ENCODE measurements at regions not wholly inside any gene's neighbourhood (a gene's known extent, or its start where the extent isn't known, plus 50 kb on each side); places are given as distances from the start of the nearest gene placed in this dataset.

DNA sequence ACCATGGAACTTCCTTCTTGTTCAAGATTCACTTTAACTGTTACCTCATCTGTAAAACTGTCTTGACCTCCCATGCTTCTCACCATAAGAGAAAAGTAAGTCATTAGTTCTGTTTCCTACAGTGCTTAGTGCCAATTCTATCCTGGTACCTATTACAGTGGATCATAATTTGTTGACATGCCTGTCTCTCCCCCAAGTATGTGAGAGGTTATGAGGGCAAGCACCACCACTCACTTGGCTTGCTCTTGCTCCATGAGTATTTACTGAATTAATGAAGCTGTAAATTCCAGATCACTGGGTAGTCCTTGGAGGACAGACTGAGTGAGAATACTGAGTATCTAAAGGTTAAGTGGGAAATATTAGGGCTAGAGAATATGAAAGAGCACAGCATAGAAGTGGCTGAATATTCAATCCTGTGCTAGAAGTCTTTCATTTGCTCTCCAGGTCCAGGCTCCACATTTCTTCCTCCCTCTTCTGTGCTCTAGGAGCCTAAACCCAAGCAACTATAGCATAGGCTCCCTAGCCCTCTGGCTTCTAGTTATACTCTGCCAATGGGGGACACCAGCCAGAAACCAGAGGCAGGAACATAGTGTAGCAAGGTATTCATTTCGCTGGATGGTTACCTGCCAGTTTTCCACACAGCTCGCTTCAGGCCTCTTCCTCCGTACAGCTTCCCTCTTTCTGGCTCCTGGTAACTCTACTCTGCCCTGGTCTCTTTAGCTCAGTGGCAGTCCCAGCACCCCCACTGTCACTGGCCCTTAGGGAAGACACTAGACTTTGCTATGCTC lies 118.2 kb upstream of the SLC5A12 start:
- Histone ChIP-seq H3K4me3 (ENCODE audit: low read length in 2 of 2) (no peak overlapping the region), H3K27ac (ENCODE audit: low read length) (no peak overlapping the region), H3K27me3 (ENCODE audit: control insufficient read depth in 1 of 2, insufficient read depth in 2 of 2, low read length in 2 of 2) (no peaks in the 10 kb centered on the region), H3K36me3 (ENCODE audit: control insufficient read depth in 2 of 2, insufficient read depth in 2 of 2, low read length in 2 of 2) (no peaks in the 10 kb centered on the region), H3K4me1 (ENCODE audit: control insufficient read depth, insufficient read depth, low read length) (peaks cover 20% of the 10 kb centered on the region), H3K9me3 (ENCODE audit: control insufficient read depth in 2 of 2, low read length in 2 of 2) (no peaks in the 10 kb centered on the region), H3K9ac (ENCODE audit: low read length in 2 of 2) (no peak overlapping the region)

DNA sequence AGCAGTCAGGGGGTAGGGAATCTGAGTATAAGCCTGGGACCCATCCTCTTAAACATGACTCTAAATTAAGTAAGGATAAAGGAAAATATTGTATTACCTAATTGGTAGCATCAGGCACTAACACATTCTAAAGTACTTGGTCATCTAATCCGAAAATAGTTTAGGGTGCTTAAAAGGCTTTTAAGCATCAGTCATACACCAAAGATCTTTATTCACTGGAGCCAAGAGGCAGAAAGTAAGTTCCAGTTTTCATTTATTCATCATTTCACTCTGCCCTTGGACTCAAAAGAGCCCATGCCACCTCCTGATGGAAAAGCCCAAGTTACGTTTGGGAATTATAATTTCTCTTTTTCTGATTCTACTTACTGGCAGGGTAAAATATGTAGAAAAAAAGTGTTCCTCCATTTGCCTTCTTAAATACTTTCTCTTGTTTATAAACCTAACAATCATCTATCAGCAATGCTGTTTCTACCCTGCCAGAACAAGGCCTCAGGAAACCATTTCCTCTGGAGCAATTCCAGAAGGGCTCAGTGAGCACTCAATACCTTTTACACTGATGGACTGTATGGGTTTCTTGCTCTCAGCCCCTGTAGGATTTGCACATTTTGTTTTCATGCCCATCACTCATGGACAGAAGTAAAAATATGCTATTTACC lies 120.1 kb upstream of the SLC5A12 start:
- Histone ChIP-seq H3K27ac (ENCODE audit: low read length) (peak overlapping the region; percentile 3), H3K9me3 (ENCODE audit: control insufficient read depth in 2 of 2, low read length in 2 of 2) (no peaks in the 10 kb centered on the region), H3K4me1 (ENCODE audit: control insufficient read depth, insufficient read depth, low read length) (peaks cover 20% of the 10 kb centered on the region), H3K9ac (ENCODE audit: low read length in 2 of 2) (peak overlapping the region in 1 of 2 donors; percentile 14), H3K27me3 (ENCODE audit: control insufficient read depth in 1 of 2, insufficient read depth in 2 of 2, low read length in 2 of 2) (no peaks in the 10 kb centered on the region), H3K4me3 (ENCODE audit: low read length in 2 of 2) (no peak overlapping the region), H3K36me3 (ENCODE audit: control insufficient read depth in 2 of 2, insufficient read depth in 2 of 2, low read length in 2 of 2) (no peaks in the 10 kb centered on the region)

DNA sequence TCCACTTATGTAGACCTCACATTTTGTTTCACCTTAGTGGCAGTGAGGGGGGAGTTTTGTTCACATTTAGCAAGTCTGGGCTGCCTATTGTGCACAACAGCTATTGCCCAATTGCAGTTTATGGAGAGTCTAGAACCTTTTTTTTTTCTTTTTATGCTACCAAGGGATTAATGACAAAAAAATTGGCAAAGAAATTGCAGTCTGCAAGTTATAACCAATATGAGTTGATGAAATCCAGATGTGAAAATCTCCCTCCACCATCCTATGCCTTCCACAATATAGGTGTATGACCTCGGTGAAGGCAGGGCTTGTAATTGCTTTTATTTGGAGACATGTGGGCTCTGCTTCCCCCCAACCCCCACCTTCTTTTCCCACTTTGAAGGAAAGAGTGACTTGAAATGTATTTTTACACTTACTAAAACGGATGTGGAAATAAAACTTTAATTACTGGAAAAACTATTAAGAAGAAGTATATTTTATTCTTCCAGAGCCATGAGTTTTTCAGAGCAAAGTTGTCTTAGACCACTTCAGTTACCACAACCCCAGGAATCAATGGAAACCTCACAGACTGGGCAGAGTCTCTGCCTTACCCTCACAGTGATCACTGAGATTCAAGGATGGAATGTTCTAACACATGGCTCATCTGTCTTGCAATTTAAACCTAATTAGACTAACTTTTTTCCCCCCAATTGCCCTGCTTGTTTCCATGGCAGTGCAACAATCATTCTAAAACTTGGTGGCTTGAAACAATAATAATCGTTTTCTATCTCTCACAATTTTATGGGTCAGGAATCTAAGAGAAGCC lies 120.8 kb upstream of the SLC5A12 start:
- H3K27ac ChIP-seq (ENCODE audit: low read length): peak overlapping the region; percentile 3

DNA sequence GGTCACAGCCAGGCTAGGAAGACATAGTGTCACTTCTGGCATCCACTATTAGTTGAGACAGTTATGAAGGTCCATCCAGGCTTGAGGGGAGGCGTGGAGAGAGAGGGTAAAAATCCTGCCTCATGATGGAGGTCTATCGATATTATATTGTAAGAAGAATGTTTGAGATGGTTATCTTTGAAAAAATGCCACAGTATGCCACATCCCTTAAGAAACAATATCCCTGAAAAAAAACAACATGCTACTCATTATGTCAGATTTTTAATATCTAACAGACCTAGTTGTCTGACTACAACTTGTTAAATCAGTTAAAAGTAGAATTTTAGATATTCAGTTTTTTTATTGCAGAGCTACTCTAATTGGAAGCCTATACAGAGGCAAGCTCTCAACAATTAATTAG lies 121.7 kb upstream of the SLC5A12 start:
- Histone ChIP-seq H3K9ac (ENCODE audit: low read length in 2 of 2) (no peak overlapping the region), H3K9me3 (ENCODE audit: control insufficient read depth in 2 of 2, low read length in 2 of 2) (no peaks in the 10 kb centered on the region), H3K27me3 (ENCODE audit: control insufficient read depth in 1 of 2, insufficient read depth in 2 of 2, low read length in 2 of 2) (no peaks in the 10 kb centered on the region), H3K4me3 (ENCODE audit: low read length in 2 of 2) (no peak overlapping the region), H3K27ac (ENCODE audit: low read length) (peak overlapping the region; percentile 3), H3K4me1 (ENCODE audit: control insufficient read depth, insufficient read depth, low read length) (peaks cover 20% of the 10 kb centered on the region), H3K36me3 (ENCODE audit: control insufficient read depth in 2 of 2, insufficient read depth in 2 of 2, low read length in 2 of 2) (no peaks in the 10 kb centered on the region)

More for the DNA sequence above, 120.8 kb upstream of the SLC5A12 start:
- H3K9me3 ChIP-seq (ENCODE audit: control insufficient read depth in 2 of 2, low read length in 2 of 2): no peaks in the 10 kb centered on the region
- no peak overlapping the region for H3K4me3 ChIP-seq (ENCODE audit: low read length in 2 of 2)
- H3K36me3 ChIP-seq (ENCODE audit: control insufficient read depth in 2 of 2, insufficient read depth in 2 of 2, low read length in 2 of 2): no peaks in the 10 kb centered on the region
- H3K27me3 ChIP-seq (ENCODE audit: control insufficient read depth in 1 of 2, insufficient read depth in 2 of 2, low read length in 2 of 2): no peaks in the 10 kb centered on the region
- H3K4me1 ChIP-seq (ENCODE audit: control insufficient read depth, insufficient read depth, low read length): peaks cover 20% of the 10 kb centered on the region
- no peak overlapping the region for H3K9ac ChIP-seq (ENCODE audit: low read length in 2 of 2)

DNA sequence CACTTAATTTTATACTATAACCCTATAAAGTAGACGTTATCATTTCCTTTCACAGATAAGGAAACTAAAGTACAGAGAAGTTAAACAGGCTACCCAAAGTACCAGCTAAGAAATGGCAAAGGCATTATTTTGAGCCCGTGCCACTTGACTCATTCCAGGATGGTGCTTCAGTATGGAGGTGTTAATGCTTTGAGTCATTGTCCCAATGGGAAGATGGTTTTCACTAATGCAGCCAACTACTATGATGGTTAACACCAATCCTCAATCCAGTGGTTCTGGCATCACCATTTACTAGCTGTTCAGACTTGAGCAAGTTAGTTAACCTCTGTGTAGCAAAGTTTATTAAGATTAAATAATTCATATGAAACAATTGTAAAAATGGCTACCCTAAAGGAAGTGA lies 123.1 kb upstream of the SLC5A12 start:
- Histone ChIP-seq H3K9me3 (ENCODE audit: control insufficient read depth in 2 of 2, low read length in 2 of 2) (no peaks in the 10 kb centered on the region), H3K4me1 (ENCODE audit: control insufficient read depth, insufficient read depth, low read length) (peaks cover 27% of the 10 kb centered on the region), H3K27ac (ENCODE audit: low read length) (no peak overlapping the region), H3K4me3 (ENCODE audit: low read length in 2 of 2) (no peak overlapping the region), H3K27me3 (ENCODE audit: control insufficient read depth in 1 of 2, insufficient read depth in 2 of 2, low read length in 2 of 2) (no peaks in the 10 kb centered on the region), H3K36me3 (ENCODE audit: control insufficient read depth in 2 of 2, insufficient read depth in 2 of 2, low read length in 2 of 2) (no peaks in the 10 kb centered on the region), H3K9ac (ENCODE audit: low read length in 2 of 2) (no peak overlapping the region)

DNA sequence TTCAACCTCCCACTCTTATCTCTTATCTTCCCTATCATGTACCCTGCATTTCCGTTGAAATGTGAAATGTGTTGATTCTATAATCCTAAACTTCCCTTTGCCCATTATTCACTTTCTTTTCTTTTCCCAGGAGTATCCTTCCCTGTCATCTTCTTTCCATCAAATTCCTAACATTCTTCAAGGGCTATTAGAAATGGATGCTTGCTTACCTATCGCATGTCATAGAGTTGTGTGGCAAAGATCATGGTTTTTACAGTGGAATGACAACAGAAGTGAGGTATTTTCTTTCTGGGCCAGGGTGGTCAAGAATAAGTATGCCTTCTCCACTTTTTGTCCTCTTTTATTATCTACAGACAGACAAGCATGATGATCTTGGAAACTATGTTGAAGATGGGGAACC lies 124.4 kb upstream of the SLC5A12 start:
- Histone ChIP-seq H3K9me3 (ENCODE audit: control insufficient read depth in 2 of 2, low read length in 2 of 2) (no peaks in the 10 kb centered on the region), H3K27ac (ENCODE audit: low read length) (no peak overlapping the region), H3K9ac (ENCODE audit: low read length in 2 of 2) (no peak overlapping the region), H3K4me1 (ENCODE audit: control insufficient read depth, insufficient read depth, low read length) (peaks cover 24% of the 10 kb centered on the region), H3K36me3 (ENCODE audit: control insufficient read depth in 2 of 2, insufficient read depth in 2 of 2, low read length in 2 of 2) (no peaks in the 10 kb centered on the region), H3K4me3 (ENCODE audit: low read length in 2 of 2) (no peak overlapping the region), H3K27me3 (ENCODE audit: control insufficient read depth in 1 of 2, insufficient read depth in 2 of 2, low read length in 2 of 2) (no peaks in the 10 kb centered on the region)

DNA sequence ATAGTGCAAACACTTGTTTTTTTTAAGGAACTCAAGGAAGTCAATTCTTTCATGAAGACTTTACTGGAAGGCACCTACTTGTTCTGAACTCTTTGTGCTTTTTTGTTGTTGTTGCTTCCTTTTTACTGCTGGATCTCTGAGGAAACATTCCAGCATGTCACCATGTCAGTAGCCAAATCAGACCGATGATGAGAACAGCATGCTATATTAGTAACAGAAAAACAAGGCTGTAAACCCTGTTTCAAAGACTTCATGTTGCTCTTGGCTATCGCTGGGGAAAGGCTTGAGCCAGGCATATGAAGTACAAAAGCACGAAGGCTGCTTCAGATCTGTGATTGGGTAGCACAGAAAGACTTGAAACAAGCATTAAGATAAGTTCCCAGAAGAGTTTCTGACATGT lies 125.6 kb upstream of the SLC5A12 start:
- Histone ChIP-seq H3K9ac (ENCODE audit: low read length in 2 of 2) (no peak overlapping the region), H3K36me3 (ENCODE audit: control insufficient read depth in 2 of 2, insufficient read depth in 2 of 2, low read length in 2 of 2) (no peaks in the 10 kb centered on the region), H3K27me3 (ENCODE audit: control insufficient read depth in 1 of 2, insufficient read depth in 2 of 2, low read length in 2 of 2) (no peaks in the 10 kb centered on the region), H3K4me3 (ENCODE audit: low read length in 2 of 2) (no peak overlapping the region), H3K4me1 (ENCODE audit: control insufficient read depth, insufficient read depth, low read length) (peaks cover 19% of the 10 kb centered on the region), H3K9me3 (ENCODE audit: control insufficient read depth in 2 of 2, low read length in 2 of 2) (no peaks in the 10 kb centered on the region), H3K27ac (ENCODE audit: low read length) (peak overlapping the region; percentile 20)

DNA sequence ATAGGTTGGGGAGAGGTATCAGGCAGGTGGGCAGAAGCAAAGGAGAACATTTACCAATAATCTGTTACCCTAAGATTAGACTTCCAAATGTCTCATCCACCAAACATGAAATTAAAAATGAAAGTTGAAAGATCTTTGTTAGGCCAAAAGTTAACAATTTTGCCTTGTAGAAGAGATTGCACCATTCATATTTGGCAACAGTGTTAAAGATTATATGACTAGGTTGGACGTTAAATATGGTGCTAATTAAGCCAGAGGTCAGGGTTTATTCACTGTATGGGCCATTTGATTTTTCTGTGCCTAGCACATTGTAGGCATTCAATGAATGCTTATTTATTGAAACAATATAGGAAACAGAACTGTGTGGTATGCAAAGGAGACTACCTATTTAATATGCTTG lies 126.1 kb upstream of the SLC5A12 start:
- Histone ChIP-seq H3K27ac (ENCODE audit: low read length) (peak overlapping the region; percentile 20), H3K4me3 (ENCODE audit: low read length in 2 of 2) (no peak overlapping the region), H3K9ac (ENCODE audit: low read length in 2 of 2) (no peak overlapping the region), H3K4me1 (ENCODE audit: control insufficient read depth, insufficient read depth, low read length) (peaks cover 14% of the 10 kb centered on the region), H3K9me3 (ENCODE audit: control insufficient read depth in 2 of 2, low read length in 2 of 2) (no peaks in the 10 kb centered on the region), H3K36me3 (ENCODE audit: control insufficient read depth in 2 of 2, insufficient read depth in 2 of 2, low read length in 2 of 2) (no peaks in the 10 kb centered on the region), H3K27me3 (ENCODE audit: control insufficient read depth in 1 of 2, insufficient read depth in 2 of 2, low read length in 2 of 2) (no peaks in the 10 kb centered on the region)

DNA sequence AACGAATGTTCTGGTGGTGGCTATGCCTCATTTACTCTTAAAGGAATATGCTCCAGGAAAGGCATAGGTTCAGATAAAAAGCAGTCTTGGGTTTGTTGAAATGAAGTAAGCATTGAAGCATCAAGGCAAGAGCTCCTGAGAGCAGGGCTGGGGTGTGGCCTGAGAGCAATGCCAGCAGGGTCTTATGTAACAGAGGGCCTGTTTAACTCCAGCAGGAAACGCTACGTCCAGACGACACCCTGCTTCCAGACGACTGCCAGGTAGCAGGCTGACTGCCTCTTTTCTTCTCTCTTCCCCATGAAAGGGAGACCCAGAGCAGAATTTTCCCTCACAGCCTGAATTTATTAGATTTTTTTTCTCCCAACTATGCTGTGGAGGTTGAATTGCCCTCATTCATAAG lies 127.2 kb upstream of the SLC5A12 start:
- no peaks in the 10 kb centered on the region for H3K27me3 ChIP-seq (ENCODE audit: control insufficient read depth in 1 of 2, insufficient read depth in 2 of 2, low read length in 2 of 2)
- H3K9me3 ChIP-seq (ENCODE audit: control insufficient read depth in 2 of 2, low read length in 2 of 2): no peaks in the 10 kb centered on the region
- peaks cover 7% of the 10 kb centered on the region for H3K4me1 ChIP-seq (ENCODE audit: control insufficient read depth, insufficient read depth, low read length)
- no peak overlapping the region for H3K4me3 ChIP-seq (ENCODE audit: low read length in 2 of 2)
- H3K36me3 ChIP-seq (ENCODE audit: control insufficient read depth in 2 of 2, insufficient read depth in 2 of 2, low read length in 2 of 2): no peaks in the 10 kb centered on the region
- no peak overlapping the region for H3K9ac ChIP-seq (ENCODE audit: low read length in 2 of 2)
- H3K27ac ChIP-seq (ENCODE audit: low read length): peak overlapping the region; percentile 3

DNA sequence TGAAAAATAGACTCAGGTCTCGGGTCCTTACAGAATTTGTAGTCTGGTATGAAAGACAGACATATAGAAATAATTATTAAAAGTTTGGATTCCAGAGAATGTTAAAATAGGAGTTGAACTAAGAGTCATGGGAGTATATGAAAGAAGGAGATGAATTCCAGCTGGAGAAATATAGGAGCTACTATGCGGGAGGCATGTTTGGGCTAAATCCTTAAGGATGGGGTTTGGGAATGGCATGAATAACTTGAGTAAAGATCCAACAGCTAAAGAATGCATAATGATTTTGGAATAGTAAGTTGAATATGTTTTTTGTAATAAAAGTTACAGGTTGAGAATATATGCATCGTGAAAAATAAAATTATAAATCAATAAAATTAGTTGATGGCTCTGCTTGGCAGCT lies 129.4 kb upstream of the SLC5A12 start:
- Histone ChIP-seq H3K4me3 (ENCODE audit: low read length in 2 of 2) (no peak overlapping the region), H3K4me1 (ENCODE audit: control insufficient read depth, insufficient read depth, low read length) (peaks cover 7% of the 10 kb centered on the region), H3K27me3 (ENCODE audit: control insufficient read depth in 1 of 2, insufficient read depth in 2 of 2, low read length in 2 of 2) (no peaks in the 10 kb centered on the region), H3K9me3 (ENCODE audit: control insufficient read depth in 2 of 2, low read length in 2 of 2) (no peaks in the 10 kb centered on the region), H3K27ac (ENCODE audit: low read length) (no peak overlapping the region), H3K9ac (ENCODE audit: low read length in 2 of 2) (no peak overlapping the region), H3K36me3 (ENCODE audit: control insufficient read depth in 2 of 2, insufficient read depth in 2 of 2, low read length in 2 of 2) (no peaks in the 10 kb centered on the region)
